AG04450 (cell line): ENCODE measurements at regions not wholly inside any gene's neighbourhood (a gene's known extent, or its start where the extent isn't known, plus 50 kb on each side); places are given as distances from the start of the nearest gene placed in this dataset.
"Not testable (repeated sequence)": the region's sequence is repeated elsewhere in the genome, so short reads cannot be mapped to it uniquely, and the experiment has no call there.

Source experiments
- CTCF ChIA-PET: fragments of 300-600, 350-600 bp; formaldehyde crosslinking; extraction: SDS; loops from one replicate; lab custom pipeline; 2022; ENCODE audit warnings: antibody characterized with exemption, inconsistent platforms; lab: Charles Lee
- POLR2A ChIA-PET: fragments of 350-600 bp; formaldehyde crosslinking; extraction: SDS; loops from one replicate; lab custom pipeline; 2021; ENCODE audit warnings: antibody characterized with exemption, inconsistent platforms; lab: Yijun Ruan, JAX
- DNase-seq: peaks from one replicate; pipeline ENCODE4 v3.0.0-alpha.2; 2011; ENCODE audit warnings: low read depth, low spot score
- H3K27ac ChIP-seq: one replicate; pipeline ENCODE4 v1.5.1; 2012; ENCODE audit warnings: low read depth, low read length, control low read depth
- H3K27me3 ChIP-seq: one replicate; pipeline ENCODE4 v1.6.0; 2012; ENCODE audit warnings: low read length; ENCODE audit not compliant: control insufficient read depth, insufficient read depth
- H3K4me3 ChIP-seq: 2 replicates; pipeline ENCODE4 v1.5.1; 2011; ENCODE audit warnings: mild to moderate bottlenecking, low read depth, low read length, control low read depth
- H3K9me3 ChIP-seq: 2 replicates; pipeline ENCODE4 v1.5.1; 2012; ENCODE audit warnings: low read length; ENCODE audit not compliant: control insufficient read depth, insufficient read depth
- CTCF ChIP-seq: IDR thresholded peaks from 2 replicates; pipeline ENCODE4 v1.5.1; 2011; ENCODE audit warnings: low read depth, low read length, control low read depth, inconsistent platforms

- TF ChIP-seq CTCF = no peak
- H3K9me3 ChIP-seq = no peaks in the 10 kb centered on the region
- POLR2A ChIA-PET = interaction anchor here (1.0 kb wide), 1 partner anchor 171 kb away, joined by 3 read pairs; the partner anchor contains the start of gene KLF6
- H3K4me3 ChIP-seq = no peak overlapping the region
- DNase-seq = no peak
- CTCF ChIA-PET = no interaction called here
- H3K27ac ChIP-seq = no peak overlapping the region
- no peaks in the 10 kb centered on the region for H3K27me3 ChIP-seq
Measured at GRCh38 chr10:3955955-3956617, 171.1 kb upstream of the KLF6 start.

- H3K9me3 ChIP-seq = no peaks in the 10 kb centered on the region
- no peak overlapping the region for H3K27ac ChIP-seq
- POLR2A ChIA-PET = interaction anchor here (1.0 kb wide), 1 partner anchor 170 kb away, joined by 3 read pairs; the partner anchor contains the start of gene KLF6
- H3K27me3 ChIP-seq = no peaks in the 10 kb centered on the region
- TF ChIP-seq CTCF = no peak
- no peak for DNase-seq
- H3K4me3 ChIP-seq = no peak overlapping the region
- CTCF ChIA-PET = no interaction called here
Measured at GRCh38 chr10:3955493-3955892, 170.5 kb upstream of the KLF6 start.

GRCh38 chr10:3954615-3955014 lies 169.6 kb upstream of the KLF6 start:
- Histone ChIP-seq H3K4me3 (no peak overlapping the region), H3K9me3 (no peaks in the 10 kb centered on the region), H3K27ac (no peak overlapping the region), H3K27me3 (no peaks in the 10 kb centered on the region)
- ChIA-PET POLR2A (no interaction called here), CTCF (no interaction called here)
- DNase-seq = no peak
- TF ChIP-seq CTCF = no peak

GRCh38 chr10:3954007-3954406 lies 169.0 kb upstream of the KLF6 start:
- H3K4me3 ChIP-seq, DNase-seq, H3K27ac ChIP-seq, POLR2A ChIA-PET, H3K9me3 ChIP-seq, CTCF ChIA-PET, H3K27me3 ChIP-seq: not testable (repeated sequence)

GRCh38 chr10:3951993-3952392 lies 167.0 kb upstream of the KLF6 start:
- ChIA-PET POLR2A (no interaction called here), CTCF (no interaction called here)
- no peaks in the 10 kb centered on the region for H3K9me3 ChIP-seq
- DNase-seq = no peak
- H3K4me3 ChIP-seq = no peak overlapping the region
- H3K27ac ChIP-seq = no peak overlapping the region
- no peaks in the 10 kb centered on the region for H3K27me3 ChIP-seq
- TF ChIP-seq CTCF = no peak
